Left ventricle myocardium superior (tissue), 1 donor: ENCODE measurements at regions not wholly inside any gene's neighbourhood (a gene's known extent, or its start where the extent isn't known, plus 50 kb on each side); places are given as distances from the start of the nearest gene placed in this dataset.

Source experiments
- ATAC-seq: fragments of 200-7000 bp; cut with Tn5 transposase; one replicate; pipeline ENCODE4 v1.9.1; 2020; ENCODE audit warnings: mild to moderate bottlenecking, moderate library complexity
- DNase-seq: peaks from one replicate; pipeline ENCODE4 v3.0.0-alpha.2; 2020
- intact Hi-C: fragments of 100-400 bp; cut with micrococcal nuclease; formaldehyde crosslinking; loops from one replicate; pipeline ENCODE4 v1.11.0; 2022
- donor health status: DM: no; HTN: yes; CAD: no; lungs with severe emphysema.

DNA sequence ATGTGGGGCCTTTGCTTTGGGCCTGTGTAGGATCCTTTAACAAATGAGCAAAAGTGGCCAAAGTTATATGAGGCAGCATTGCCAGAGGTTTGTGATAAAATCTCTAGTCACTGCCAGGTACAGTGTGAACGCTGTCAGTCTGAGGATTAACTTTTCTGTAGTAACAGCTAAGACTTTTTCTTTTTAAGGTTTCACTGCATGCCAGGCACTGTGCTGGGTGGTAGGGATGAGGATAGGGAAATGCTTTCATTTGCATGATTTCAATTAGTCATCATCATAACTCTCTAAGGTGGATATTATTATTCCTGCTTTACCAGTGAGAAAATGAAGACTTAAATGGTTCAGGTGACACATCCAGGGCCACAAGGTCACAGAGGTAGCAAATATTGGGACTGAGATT is 79.7 kb upstream of the BMPER start:
- intact Hi-C loops, result no loop called here
- DNase-seq (no peak), ATAC-seq (no peak)

DNA sequence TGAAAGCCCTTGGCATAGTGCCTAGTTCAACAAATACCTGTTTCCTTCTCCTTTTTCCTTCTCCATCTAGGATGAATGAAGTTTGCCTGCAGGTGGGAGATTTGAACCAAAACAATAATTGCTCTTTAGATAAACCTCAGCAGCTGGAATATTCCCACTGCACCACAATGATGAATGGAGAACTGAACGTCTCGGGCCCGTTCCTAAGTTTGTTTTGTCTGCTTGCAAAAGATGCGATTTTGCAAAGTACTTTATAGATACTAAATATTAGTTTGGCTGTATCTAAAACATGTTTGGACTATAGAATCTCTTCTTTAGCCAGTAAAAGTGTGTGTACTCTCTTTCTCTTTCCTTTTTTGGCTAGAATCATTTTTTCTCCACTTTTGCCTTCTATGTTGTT is 75.8 kb upstream of the BMPER start:
- ATAC-seq, result no peak
- no peak for DNase-seq
- intact Hi-C loops, result no loop called here

DNA sequence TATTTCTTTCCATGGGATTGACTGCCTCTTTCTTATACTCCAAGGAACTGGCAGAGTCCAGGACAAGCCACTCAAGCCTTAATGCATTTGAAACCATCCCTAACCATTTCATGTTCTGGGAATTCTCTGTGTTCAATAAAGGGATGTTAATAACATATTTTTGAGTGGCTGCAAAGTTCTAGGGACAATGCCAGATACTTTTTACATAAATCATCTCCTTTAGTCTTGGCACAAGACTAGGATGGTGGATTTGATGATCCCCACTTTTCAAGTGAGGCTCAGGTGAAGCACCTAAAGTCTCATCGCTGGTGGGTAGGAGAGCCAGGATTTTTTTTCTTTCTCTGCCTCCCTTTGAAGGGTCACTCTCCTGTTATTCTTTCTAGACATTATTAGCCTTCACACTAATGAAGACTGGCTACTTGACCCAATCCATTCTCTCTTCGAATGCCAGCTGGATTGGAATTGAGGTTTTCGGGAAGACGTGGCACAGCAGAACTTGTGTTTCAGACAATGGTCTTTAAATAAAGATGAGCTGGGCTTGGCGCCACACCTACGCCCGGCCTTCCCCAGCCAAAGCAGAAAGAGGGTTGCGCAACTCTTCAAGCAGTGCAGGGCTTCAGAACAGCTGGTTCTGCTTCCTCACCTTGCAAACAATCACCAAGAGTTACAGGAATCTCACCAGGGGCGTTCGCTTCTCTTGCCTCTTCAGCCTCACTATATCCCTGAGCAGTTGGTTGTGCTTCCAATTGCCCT is 73.8 kb upstream of the BMPER start:
- intact Hi-C loops, result no loop called here
- ATAC-seq (peak; percentile 80), DNase-seq (peak; percentile 59)

DNA sequence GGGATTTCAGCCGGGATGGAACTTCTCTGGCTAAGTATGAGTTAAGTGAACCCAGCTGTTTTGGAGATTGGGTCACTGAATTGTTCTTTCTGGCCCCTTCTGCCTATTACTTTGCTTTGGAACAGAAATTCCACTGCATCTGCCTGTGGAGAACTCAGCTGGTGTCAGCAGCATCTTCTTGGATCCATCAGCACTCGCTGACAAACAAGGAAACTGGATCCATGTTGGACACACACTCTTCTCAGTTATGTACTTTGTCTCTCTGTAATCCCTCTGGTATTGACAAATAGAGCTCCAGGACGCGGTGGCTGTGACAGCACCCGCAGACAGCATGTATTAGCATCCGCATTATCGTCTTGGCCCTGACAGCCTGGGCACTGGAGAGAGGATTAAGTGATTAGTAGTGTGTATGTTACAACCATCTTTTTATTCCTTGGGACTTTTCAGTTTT is 73.0 kb upstream of the BMPER start:
- intact Hi-C loops, result no loop called here
- ATAC-seq, result peak; percentile 79
- DNase-seq, result peak; percentile 52

- ATAC-seq, result no peak
Measured at GRCh38 chr7:33836797-33837355, 68.5 kb upstream of the BMPER start.

DNA sequence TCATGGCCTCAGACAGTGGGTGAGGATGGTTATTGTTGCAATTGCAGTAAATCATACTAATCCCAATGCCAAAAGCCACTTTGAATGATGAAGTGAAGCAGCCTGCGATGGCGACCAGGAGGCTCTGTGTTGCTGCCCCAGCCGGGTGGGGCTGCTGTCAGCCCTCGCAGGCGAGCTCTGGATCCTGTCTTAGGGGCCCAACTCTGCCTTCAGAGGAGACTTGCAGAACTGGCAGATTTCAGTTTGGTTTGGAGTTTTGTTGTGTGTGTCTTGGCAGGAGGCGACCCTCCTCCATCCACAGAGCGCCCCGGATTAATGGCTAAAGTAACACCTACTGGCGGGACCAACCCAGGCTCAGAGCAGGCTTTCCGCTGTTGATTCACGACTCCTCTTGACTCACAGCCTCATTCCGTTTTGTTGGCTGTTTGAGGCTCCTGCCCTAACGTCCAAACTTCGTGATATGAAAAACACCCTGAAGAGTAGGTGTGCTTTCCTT is 67.9 kb upstream of the BMPER start:
- no peak for ATAC-seq
- no peak for DNase-seq
- intact Hi-C loops, result no loop called here

More at GRCh38 chr7:33836797-33837355, 68.5 kb upstream of the BMPER start:
- DNase-seq, result no peak
- intact Hi-C loops, result no loop called here

DNA sequence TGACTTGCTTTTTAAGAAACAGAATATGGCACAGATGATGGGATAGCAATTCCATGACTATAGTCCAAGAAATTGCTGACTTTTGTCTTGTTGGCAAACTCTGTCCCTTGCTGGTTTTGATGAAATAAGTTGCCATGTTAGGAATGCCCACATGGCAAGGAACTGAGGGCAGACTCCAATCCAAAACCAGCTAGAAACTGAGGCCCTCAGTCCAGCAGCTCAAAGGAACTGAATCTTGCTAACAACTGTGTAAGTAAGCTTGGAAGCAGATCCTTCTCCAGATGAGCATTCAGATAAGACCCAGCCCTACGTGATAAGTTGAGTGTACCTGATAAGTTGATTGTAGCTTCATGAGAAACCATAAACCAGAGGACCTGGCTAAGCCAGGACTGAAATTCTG is 64.3 kb upstream of the BMPER start:
- DNase-seq, result no peak
- intact Hi-C loops, result no loop called here
- no peak for ATAC-seq

DNA sequence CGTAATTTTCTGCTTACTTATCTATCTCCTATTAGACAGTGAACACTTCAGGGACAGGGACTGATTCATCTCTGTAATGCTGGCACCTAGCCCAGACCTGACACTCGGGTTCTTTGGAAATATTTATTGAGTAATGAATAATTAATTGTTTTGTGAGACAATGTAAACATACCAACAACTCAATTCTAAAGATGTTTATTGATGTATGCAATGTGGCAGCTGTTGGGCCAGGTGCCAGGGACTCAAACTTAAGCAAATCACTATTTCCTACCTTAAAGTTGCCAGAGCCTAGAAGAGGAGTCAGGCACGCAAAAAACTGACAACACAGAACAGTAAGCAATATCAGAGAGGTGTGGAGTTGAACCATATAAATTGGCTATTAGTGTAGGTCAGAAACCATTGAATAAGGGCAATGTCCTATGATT is 63.6 kb upstream of the BMPER start:
- intact Hi-C loops, result no loop called here
- ATAC-seq (no peak), DNase-seq (no peak)

GRCh38 chr7:33842150-33842549 is 63.2 kb upstream of the BMPER start:
- intact Hi-C loops, result no loop called here

GRCh38 chr7:33845991-33846509 is 59.3 kb upstream of the BMPER start:
- ATAC-seq (peak; percentile 62), DNase-seq (no peak)
- intact Hi-C loops, result no loop called here

More at GRCh38 chr7:33842150-33842549, 63.2 kb upstream of the BMPER start:
- DNase-seq, result no peak
- ATAC-seq, result no peak

GRCh38 chr7:33849004-33849403 is 56.3 kb upstream of the BMPER start:
- ATAC-seq (no peak), DNase-seq (no peak)
- intact Hi-C loops, result no loop called here

GRCh38 chr7:33849971-33850559 is 55.3 kb upstream of the BMPER start:
- intact Hi-C loops, result no loop called here
- DNase-seq (no peak), ATAC-seq (no peak)

GRCh38 chr7:33850768-33851167 is 54.6 kb upstream of the BMPER start:
- intact Hi-C loops, result no loop called here
- ATAC-seq (no peak), DNase-seq (no peak)

DNA sequence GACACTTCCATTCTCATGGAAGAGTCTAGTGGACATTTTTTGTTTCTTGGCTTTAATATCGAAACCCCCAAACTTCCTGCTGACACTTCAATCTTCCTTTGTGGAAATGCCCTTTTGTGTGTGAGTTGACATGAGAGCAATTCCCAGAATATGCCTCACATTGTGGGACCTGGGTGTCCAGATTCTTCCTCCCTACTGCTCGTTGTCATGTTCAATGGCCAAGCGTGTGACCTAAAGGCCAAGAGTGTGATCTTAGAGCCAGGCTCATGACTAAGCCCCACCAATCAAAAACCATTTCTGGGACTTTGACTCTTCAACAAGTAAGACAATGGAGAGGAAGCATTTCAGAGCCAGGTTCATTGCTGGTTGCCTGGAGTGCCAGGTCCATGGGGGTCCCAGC is 52.5 kb upstream of the BMPER start:
- DNase-seq (no peak), ATAC-seq (no peak)
- intact Hi-C loops, result no loop called here

GRCh38 chr7:33853361-33854062 is 51.8 kb upstream of the BMPER start:
- DNase-seq, result no peak
- intact Hi-C loops, result no loop called here
- no peak for ATAC-seq

DNA sequence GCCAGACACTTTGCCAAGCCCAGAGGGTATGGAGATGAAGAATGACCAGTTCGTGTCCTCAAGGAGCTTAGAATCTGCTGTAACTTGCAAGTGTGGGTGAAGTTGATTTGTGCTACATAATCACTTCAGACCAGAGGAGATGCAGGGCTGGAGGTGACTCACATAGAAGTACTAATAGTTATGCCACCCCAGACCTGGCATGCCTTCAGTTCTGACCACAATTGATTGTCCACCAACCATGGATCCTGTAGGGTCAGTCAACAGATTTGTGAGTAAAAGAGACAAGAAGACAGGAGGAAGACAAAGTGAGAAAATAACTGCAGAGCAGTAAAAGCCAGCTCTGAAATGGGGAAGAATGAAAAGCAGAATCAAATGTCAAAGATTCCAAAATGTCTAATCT is 51.2 kb upstream of the BMPER start:
- DNase-seq (no peak), ATAC-seq (no peak)
- intact Hi-C loops, result no loop called here

- intact Hi-C loops, result no loop called here
- ATAC-seq (no peak), DNase-seq (no peak)
Measured at GRCh38 chr7:33854801-33855350, 50.5 kb upstream of the BMPER start.
